CD1c-positive myeloid dendritic cell (primary cell): ENCODE measurements at regions not wholly inside any gene's neighbourhood (a gene's known extent, or its start where the extent isn't known, plus 50 kb on each side); places are given as distances from the start of the nearest gene placed in this dataset.

Experiments
- DNase-seq: peaks from one replicate; pipeline ENCODE4 v3.0.0-alpha.2; 2016; ENCODE audit errors: extremely low spot score

DNA sequence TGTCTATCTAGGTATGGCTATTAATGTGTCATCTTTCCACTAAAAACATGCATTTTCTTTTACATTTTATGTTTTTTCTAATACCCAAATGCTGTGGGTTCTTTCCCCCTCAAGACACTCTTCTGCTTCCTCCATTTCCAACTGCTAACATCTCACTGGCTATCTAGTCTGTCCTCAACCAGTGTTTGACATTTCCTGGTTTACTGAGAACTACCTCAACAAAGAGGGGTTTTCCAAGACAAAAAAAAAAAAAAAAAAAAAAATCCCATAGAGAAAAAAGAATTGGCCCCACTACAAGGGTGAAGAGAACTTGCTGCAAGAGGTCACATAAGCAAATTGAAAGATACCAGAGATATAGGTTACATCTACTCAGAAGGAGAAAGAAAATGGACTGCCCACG, 359.7 kb downstream of the CRPPA start:
- no peak for DNase-seq

DNA sequence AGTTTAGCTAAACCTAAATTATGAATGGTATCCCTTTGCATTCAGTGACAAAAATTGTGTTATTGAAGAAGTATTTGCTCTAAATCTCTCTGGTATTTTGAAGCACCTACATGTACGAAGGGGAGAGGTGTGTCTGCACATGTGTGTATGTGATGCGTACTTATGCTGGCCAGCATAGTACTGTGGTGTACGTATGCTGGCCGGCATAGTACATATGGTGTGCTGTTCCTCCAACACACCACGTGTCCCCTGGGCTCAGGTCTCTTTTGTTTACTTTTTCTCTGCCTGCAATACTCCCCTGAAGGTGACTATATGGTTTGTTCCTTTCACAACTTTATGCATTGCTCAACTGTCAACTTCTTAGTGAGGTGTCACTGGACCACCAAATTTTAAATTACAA, 360.3 kb downstream of the CRPPA start:
- no peak for DNase-seq

DNA sequence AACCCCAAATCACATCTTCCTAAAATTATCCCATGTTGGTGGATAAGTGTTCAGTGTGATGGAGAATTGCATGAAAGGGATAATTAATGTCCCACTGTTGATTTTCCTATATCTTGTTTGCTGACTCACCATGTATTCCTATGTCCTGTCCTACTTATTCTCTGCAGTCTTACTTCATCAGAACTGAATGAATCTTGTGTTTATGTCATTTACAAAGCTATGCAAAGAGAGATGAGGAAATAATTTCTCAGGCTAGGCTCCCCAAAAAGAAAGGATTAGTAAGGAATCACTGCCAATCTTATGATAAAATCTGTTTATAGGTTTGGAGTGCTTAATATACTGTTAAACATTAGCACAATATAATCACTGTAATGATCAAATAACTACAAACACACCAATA, 360.8 kb downstream of the CRPPA start:
- DNase-seq, result no peak

DNA sequence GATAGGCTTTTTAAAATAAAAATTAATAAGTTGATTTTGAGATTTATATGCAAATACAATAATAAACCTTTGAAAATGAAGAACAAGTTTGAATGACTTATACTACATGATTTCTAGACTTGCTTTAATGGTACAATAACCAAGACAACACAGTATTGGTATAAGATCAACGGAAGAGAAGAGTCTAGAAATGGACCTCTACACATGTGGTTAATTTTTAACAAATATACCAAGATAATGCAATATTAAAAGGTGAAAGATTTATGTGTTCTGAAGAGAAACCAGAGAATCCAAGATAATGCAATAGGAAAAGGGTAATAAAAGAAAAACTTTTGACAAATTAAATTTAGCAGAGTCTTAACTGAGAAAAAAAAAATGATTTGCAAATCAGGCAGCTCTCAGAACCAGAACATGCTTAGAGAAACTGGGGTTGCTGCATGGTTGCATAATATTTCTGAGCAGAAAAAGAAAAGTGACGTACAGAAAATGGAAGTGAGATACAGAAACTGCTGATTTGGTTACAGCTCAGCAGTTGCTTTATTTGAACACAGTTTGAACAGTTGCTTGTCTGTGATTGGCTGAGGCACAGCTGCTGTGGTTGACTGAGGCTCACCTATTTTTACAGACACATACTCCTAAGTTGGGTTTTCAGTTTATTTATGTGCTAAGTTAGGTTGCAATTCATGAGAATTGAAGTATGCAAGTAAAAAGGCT, 365.9 kb downstream of the CRPPA start:
- DNase-seq, result peak; percentile 62

DNA sequence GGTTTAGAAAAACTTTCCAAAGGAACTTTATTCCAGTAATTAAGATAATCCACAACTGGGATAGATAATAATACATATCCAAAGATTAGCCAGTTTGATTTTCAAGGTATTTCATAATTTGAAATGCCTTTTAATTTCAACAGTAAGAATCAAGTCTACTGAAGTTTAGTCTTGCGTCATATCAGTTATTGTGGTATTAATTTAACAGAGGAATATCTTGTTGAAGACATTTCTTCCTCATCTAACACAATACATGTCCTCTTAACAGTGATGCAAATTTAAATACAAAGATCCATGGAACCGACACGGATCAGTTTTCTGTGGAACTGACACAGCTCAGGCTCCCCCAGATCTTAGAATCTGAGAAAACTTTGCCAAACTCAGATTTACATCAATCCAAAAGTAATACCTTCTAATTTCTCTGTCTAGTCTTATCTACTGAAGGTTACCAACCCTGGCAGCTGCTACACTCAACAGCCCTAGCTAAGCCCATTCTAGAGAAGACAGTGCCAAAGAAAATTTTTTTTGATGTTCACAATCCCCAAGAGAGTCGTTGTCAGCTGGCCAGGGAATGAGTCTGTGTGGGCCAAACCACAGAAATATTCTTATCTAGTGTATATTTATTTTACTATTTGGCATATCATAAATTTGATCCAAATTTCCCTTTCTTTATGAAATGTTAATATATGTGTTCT, 365.2 kb upstream of the MEOX2 start:
- no peak for DNase-seq

DNA sequence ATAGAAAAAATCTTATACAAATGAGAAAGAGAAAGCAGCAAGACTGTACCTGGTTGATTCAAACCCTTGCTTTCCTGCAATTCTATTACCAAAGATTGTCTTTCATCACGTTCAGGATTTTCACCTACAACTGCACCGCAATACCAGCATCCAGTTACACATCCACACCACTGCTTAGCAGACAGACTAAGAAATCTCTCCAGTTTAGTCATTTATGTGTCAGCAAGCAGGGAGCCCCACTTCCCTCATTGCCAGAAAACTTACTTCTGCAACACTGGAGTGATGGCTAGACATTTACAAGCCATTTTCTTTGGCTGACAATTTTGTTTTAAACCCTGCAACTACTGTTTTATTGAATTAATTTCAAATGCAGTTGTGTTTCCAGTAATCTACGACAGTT, 359.6 kb upstream of the MEOX2 start:
- DNase-seq, result no peak

DNA sequence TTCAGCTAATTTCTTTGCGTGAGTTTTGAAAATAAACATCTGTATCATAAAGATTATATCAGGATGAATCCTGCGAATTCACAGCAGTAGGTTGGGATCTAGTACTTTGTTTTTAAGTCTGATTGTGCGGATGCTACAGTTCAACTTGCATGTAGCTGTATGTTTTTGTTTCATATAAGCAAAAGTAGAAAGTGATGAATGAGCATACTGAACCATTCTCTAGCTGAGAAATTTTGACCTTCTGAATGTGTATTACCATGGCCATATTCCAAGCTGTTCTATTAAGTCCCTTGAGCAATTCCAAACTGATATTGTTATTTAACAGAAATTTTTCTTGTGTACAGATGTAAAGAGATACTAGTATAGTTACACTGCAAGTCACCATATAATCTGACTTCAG, 358.8 kb upstream of the MEOX2 start:
- no peak for DNase-seq

DNA sequence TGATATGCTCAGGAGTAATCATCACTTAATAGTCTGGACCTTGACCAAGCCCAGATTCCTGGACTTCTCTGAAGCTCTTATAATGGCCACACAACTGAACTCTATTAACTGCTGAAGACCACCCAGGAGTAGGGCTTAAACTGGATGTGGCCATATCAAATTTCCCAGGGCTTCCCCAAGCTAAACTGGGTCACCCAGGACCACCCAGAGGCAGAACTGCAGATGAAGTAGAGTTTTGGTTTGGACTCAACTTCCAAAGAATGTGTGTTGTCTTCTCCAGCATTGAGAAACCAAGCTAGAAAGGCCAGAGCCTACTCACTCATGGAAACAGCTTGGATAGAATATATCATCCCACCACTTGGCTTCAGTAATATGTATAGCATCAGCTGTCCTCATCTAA, 358.2 kb upstream of the MEOX2 start:
- no peak for DNase-seq

DNA sequence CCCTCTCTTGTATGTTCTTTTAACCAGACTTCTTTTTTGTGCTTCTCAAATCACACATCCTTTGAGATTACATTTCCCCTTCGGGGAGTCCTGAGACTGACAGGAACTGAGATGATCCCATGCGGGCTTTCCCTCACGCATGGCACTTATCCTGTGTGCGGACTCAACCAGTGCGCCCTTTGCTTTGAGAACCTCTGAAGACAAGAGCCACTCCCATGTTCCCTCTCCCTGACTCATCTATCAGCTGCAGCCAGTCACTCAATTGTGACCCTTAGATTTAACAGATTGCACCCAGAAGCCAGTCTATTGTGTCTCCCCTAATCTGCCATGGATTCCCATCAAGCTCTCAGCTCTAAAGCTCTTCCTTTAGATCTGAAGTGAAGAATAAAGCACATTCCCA, 353.9 kb upstream of the MEOX2 start:
- no peak for DNase-seq

DNA sequence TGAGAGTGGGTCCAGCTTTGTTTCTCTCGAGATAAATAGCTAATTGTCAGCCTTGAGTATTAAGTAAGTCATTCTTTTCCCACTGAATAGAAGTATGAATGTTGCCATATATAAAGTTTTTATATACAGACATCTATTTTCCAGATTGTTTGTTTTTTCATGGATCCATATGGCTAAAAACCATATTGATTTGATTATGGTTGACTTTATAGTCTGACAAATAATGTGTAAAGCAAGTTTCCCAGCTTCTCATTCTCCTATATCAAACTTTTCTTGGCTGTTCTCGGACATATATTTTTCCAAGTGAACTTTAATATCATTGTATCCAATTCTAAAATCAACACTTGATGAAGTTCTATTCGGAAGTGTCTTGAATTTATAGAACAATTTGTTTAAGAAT, 352.4 kb upstream of the MEOX2 start:
- DNase-seq, result no peak

DNA sequence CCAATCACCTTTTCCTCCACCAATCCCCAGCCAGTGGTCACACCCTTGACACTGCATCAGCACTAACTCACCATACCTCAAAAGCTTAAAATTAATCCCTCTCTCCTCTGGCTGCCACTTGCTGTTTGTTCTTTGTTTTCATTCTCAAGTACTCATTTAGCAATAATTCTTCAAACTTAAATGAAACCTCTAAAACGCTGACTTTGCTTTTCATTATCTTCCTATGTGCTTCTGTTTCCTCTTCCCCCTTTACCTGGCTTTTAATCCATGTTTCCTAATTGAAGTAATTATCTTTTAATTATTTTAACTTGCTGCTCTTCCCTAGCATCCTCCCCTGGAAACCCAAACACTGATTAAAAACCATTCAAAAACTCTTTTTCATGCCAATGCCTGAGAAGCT, 348.9 kb upstream of the MEOX2 start:
- no peak for DNase-seq

DNA sequence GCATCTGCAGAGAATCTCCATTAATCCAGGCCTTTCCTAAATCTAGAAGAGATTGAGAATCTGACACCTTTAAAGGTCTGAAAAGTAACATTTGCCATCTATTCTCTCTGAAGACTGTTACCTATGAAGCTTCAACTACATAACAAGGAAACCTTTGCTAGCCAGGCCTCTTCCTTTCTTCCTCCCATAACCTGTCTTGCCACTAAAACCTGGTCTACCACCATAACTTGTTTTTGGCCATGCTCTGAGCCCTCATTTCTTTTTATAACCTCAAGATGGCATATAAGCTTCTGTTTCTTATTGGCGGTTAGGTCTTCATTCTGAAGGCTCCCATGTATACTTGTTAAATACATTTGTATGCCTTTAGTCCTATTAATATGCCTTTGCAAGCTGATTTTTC, 348.4 kb upstream of the MEOX2 start:
- no peak for DNase-seq

DNA sequence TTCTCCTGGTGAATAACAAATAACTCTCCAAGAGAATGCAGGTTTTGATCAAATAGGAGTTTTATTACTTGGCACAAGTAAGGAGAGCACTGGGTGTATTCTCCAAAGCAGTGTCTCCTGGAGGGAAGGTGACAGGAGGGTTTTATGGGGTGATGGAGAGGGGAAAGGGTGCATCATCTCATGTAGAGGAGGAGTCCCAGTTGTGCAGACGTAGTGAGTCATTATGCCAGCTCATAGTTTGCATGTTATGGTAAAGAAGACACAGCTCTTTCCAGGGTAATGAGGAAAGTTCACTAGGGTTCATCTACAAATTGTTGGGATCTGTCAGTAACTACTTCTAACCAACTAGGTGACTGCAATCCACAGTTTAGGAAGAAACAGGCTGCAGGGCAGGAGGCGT, 347.9 kb upstream of the MEOX2 start:
- DNase-seq, result no peak

DNA sequence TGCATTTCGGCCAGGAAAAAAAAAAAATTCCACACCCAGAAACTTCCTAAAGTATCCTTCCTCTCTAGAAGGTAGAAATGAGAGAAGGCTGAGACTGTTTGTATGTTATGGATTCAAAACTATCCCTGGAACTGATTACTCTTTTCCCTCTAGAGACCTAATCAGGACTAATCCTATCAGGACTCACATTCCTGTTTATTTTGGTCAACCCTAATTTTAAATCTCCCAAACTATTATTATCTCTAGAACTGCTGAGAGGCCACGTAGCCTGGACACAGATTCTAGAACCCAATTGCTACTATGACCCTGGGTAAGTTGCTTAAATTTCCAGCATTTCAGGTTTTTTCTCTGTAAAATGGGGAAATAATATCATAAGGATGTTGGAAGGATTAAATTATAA, 346.8 kb upstream of the MEOX2 start:
- no peak for DNase-seq

DNA sequence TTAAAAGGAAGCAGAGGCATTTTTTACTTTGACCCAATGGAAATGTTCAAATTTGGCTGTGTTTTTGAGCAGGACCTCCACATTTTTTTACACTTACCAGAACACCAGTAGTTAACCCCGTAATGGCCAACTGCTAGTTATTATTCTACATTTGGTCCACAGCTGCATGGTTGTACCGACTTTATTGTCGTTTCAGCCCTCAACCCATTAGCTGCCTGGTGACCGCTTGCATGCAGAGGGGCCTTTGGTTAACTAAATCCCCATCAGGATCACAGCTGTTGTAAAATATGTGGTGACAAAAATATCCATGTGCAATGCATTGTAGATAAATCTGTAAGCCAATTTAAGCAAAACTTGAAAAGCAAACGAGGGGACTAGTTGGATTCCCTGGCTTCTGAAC, 342.2 kb upstream of the MEOX2 start:
- no peak for DNase-seq

DNA sequence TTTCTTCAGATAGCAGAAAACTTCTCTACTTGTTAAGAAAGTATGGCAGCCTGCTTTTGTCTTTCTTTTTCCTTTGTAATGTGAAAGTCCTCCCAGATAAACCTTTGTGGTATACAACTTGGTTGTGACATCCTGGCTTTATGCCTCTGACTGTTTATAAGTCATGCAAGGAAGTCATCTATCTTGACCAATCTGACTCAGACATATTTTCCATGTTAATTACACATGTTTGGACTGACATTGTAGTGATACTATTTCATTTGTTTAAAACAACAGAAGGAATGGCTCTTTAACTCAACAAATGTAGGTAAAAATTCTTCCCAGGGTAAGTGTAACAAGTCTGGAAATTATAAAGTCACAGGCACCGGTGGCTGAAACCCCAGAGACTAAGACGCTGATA, 341.6 kb upstream of the MEOX2 start:
- DNase-seq, result no peak

DNA sequence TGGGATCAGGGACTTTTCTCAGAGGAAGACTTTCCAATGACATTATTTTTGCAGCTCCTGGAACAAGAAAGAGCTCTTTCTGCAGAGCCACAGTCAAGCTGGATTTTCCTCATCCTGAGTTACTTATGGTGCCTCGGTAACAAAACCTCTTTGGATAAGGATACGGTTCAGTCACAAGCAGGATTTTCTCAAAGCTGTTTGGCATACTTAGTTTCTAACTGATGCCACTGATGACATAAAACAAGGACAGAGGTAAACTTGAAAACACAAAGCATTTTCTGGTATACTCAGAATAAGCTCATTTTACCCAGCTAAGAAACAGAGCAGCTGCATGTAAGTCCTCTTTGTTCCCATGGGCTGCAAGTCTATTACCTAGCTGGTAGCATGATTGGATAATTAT, 340.9 kb upstream of the MEOX2 start:
- DNase-seq, result no peak

DNA sequence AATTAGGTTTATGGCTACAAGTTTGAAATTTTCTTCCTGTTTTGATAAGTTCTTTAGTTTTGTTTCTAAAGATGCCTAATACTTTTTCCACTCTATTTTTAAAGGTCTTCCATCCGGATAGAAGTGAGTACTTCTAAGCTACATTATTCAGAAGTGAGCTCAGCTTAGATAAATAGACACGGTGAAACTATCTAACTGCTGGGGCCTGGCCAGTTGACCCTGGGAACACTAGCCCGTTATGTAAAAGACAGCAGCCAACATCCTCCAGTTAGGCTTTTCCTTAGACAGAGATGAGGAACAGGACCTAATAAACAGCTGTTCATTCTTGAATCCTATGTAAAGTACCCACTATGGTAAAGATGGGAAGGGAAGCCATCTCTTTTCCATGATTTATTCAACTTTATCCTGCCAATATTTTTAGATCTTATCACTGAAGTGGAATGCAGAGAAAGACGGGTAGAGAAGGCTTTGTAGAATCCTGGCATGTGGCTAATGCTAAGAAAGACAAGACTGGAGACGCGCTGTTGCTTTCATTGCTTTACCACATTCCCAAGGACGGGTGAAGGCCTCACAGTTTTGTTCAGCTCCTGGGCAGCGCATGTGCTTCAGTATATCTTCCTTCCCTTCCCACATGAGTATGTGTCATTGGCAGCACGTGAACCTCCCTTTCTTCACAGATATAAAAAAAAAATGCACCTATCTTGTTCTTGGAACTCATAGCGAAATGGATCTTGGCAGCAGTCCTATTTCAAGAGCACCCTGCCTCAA, 340.0 kb upstream of the MEOX2 start:
- DNase-seq, result no peak

DNA sequence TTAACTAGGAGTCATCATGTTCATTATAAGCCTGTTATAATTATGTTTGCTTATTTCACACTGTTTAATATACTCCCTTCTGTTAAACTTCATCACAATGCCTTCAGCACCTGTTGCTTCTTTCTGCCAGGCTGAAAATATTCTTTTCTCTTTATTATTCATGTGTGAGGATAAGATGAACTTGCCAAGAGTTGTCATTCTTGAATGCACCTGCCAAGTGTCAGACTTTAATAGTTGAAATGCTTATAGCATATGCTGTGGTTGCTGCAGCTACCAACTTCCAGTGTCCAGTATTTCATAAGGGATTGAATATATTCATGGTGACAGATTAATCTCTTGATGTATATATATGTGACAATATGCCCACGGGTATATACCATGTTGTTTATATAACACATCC, 339.2 kb upstream of the MEOX2 start:
- no peak for DNase-seq

DNA sequence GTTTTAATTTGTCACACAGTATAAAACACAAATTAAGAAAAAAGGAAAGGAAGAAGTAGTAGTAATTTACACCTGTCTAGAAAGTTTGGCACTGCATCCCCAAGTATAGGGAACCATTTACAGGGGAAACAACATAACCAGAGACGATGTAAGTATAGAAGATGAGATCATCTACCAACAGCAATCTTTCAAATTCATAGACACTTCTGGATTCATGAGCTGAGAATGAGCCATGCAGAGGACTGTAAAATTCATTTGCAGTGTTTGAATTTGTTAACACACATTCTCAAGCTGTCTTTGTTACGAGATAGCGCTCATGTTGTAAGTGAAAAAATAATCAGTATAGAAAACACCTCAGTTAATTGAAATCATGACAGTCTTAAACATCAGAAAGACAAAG, 337.0 kb upstream of the MEOX2 start:
- no peak for DNase-seq

DNA sequence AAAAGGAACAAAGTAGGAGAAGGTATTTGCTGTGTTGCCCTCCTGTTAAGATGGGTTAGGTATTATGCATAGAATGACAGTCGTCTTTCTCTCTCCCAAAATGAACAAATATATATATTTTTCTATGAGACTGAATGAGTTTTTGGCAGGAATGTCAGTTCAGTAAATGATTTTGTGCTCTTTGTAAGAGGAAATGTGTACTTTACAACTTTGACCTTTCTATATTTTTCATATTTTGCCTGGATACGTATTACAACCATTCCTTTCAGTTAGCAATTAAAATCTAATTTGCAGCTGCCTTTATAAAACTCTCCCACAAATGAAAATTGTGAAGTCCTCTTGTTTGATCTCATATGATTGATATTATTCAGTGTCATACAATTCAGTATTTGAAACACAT, 336.6 kb upstream of the MEOX2 start:
- no peak for DNase-seq

DNA sequence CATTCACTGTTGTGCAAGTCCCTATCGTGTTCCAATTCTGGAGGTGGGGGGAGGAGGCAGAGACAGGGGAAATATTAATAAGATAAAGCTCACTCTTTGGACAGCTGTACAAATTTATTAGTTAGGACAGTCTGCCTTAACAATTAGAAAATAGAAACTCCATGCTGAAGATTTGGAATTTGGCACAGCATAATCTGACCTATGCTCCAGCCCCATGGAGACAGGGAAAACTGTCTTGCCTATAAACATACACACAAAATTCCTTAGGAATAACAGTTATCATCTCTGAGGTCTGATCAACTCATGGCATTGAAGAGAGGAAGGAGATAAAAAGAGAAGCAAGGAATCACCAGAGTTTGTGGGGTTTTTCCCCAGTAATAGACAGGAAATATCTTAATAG, 335.4 kb upstream of the MEOX2 start:
- no peak for DNase-seq

DNA sequence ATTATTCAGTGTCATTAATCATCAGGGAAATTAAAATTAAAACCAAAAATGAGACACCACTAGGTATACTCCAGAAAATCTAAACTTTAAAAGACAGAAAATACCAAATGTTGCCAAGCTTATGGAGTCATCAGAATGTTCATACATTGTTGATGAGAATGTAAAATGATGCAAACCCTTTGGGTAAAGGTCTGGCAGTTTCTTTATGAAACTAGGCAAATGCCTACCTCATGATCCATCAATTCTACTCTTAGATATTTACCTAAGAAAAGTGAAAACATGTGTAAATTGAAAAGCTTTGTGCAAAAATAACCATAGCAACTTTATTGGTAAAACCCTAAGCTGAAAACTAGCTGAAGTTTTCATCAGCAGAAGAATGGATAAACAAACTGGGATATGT, 329.5 kb upstream of the MEOX2 start:
- no peak for DNase-seq
